ENCODE measurements at regions not wholly inside any gene's neighbourhood (a gene's known extent, or its start where the extent isn't known, plus 50 kb on each side); places are given as distances from the start of the nearest gene placed in this dataset.

- 84 to 88% methylated on average over 4 of the region's 4 CpGs for WGBS, 2 donors
- no peak for DNase-seq (ENCODE audit: low spot score in 2 of 2)
- TF ChIP-seq POLR2A (IDR thresholded peaks at IDR 0.05) (no peak), CTCF (IDR thresholded peaks at IDR 0.05) (no peak), EP300 (IDR thresholded peaks at IDR 0.05) (no peak)
- Histone ChIP-seq H3K27ac (no peak overlapping the region), H3K27me3 (no peaks in the 10 kb centered on the region), H3K4me1 (no peaks in the 10 kb centered on the region), H3K4me3 (no peak overlapping the region), H3K9me3 (no peaks in the 10 kb centered on the region), H3K36me3 (no peaks in the 10 kb centered on the region)
Measured at GRCh38 chr15:69957175-69957574, 140.5 kb downstream of the TLE3 start.

- DNase-seq (ENCODE audit: low spot score in 2 of 2): no peak
- H3K27me3 ChIP-seq: no peaks in the 10 kb centered on the region
- 58 to 65% methylated on average over 3 of the region's 3 CpGs for WGBS, 2 donors
Measured at GRCh38 chr15:69958496-69959084, 139.1 kb downstream of the TLE3 start.

GRCh38 chr15:69962561-69962960 is 135.2 kb downstream of the TLE3 start:
- Histone ChIP-seq H3K9me3 (no peaks in the 10 kb centered on the region), H3K4me1 (no peaks in the 10 kb centered on the region), H3K4me3 (no peak overlapping the region), H3K36me3 (no peaks in the 10 kb centered on the region), H3K27me3 (no peaks in the 10 kb centered on the region), H3K27ac (no peak overlapping the region)
- WGBS, 2 donors: 91 to 93% methylated on average over 1 of the region's 1 CpG
- TF ChIP-seq EP300 (IDR thresholded peaks at IDR 0.05) (no peak), POLR2A (IDR thresholded peaks at IDR 0.05) (no peak), CTCF (IDR thresholded peaks at IDR 0.05) (no peak)
- no peak for DNase-seq (ENCODE audit: low spot score in 2 of 2)

More at GRCh38 chr15:69958496-69959084, 139.1 kb downstream of the TLE3 start:
- Histone ChIP-seq H3K27ac (no peak overlapping the region), H3K36me3 (no peaks in the 10 kb centered on the region), H3K4me1 (no peaks in the 10 kb centered on the region), H3K4me3 (no peak overlapping the region), H3K9me3 (no peaks in the 10 kb centered on the region)
- TF ChIP-seq POLR2A (IDR thresholded peaks at IDR 0.05): no peak
- no peak for TF ChIP-seq CTCF (IDR thresholded peaks at IDR 0.05)
- no peak for TF ChIP-seq EP300 (IDR thresholded peaks at IDR 0.05)

- H3K27me3 ChIP-seq: no peaks in the 10 kb centered on the region
- H3K27ac ChIP-seq: no peak overlapping the region
- H3K4me1 ChIP-seq: no peaks in the 10 kb centered on the region
- H3K4me3 ChIP-seq: no peak overlapping the region
- DNase-seq (ENCODE audit: low spot score in 2 of 2): no peak
- TF ChIP-seq CTCF (IDR thresholded peaks at IDR 0.05) (no peak), POLR2A (IDR thresholded peaks at IDR 0.05) (no peak), EP300 (IDR thresholded peaks at IDR 0.05) (no peak)
- H3K36me3 ChIP-seq: no peaks in the 10 kb centered on the region
- H3K9me3 ChIP-seq: no peaks in the 10 kb centered on the region
Measured at GRCh38 chr15:69963385-69963784, 134.3 kb downstream of the TLE3 start.

- TF ChIP-seq CTCF (IDR thresholded peaks at IDR 0.05) (no peak), EP300 (IDR thresholded peaks at IDR 0.05) (no peak), POLR2A (IDR thresholded peaks at IDR 0.05) (no peak)
- H3K4me1 ChIP-seq: no peaks in the 10 kb centered on the region
- no peaks in the 10 kb centered on the region for H3K36me3 ChIP-seq
- peaks cover 0 to 4% (median 0%) of the 10 kb centered on the region in 4 donors for H3K9me3 ChIP-seq
- no peak overlapping the region for H3K27ac ChIP-seq
- no peak overlapping the region for H3K4me3 ChIP-seq
- 65 to 76% methylated on average over 2 of the region's 2 CpGs for WGBS, 2 donors
- H3K27me3 ChIP-seq: no peaks in the 10 kb centered on the region
- DNase-seq (ENCODE audit: low spot score in 2 of 2): no peak
Measured at GRCh38 chr15:69971771-69972170, 125.9 kb downstream of the TLE3 start.

Measured in tibial nerve (tissue), 4 donors.